ENCODE measurements at regions not wholly inside any gene's neighbourhood (a gene's known extent, or its start where the extent isn't known, plus 50 kb on each side); places are given as distances from the start of the nearest gene placed in this dataset.
"Not testable (repeated sequence)": the region's sequence is repeated elsewhere in the genome, so short reads cannot be mapped to it uniquely, and the experiment has no call there.

DNA sequence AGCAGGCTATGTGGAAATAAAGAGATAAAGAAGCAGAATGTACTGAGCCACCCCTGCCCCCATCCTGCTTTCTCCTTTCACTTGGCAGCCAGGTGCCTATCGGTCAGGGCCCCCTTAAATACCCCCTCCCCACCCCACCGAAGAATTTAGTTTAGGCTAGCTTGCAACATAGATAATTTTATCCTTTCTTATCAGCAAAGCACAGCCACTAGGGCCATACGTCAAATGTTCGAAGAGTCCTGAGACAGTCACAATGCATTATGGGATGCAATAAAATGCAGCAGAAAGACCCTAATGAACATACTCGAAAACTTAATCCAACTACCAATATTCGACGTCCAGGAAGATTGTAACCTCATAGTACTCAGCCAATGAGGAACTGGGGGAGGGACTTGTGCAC, 71.4 kb downstream of the ZNF195 start:
- DNase-seq (ENCODE audit: low spot score in 2 of 2); H3K4me3 ChIP-seq (ENCODE audit: low read depth, poor library complexity, severe bottlenecking); intact Hi-C loops (cut with DNase I; ENCODE audit: low total_unique reads): not testable (repeated sequence)
- 82% methylated on average over 3 of the region's 7 CpGs; no CpG with 5 or more reads in 1 of the 2 donors for WGBS, 2 donors

GRCh38 chr11:3301060-3301459, 68.8 kb upstream of the MRGPRE start:
- H3K4me3 ChIP-seq (ENCODE audit: low read depth, poor library complexity, severe bottlenecking); DNase-seq (ENCODE audit: low spot score in 2 of 2); intact Hi-C loops (cut with DNase I; ENCODE audit: low total_unique reads): not testable (repeated sequence)
- WGBS, 2 donors: no CpG with 5 or more reads among the region's 12 CpGs

GRCh38 chr11:3300579-3300978, 68.4 kb upstream of the MRGPRE start:
- H3K4me3 ChIP-seq (ENCODE audit: low read depth, poor library complexity, severe bottlenecking); DNase-seq (ENCODE audit: low spot score in 2 of 2); intact Hi-C loops (cut with DNase I; ENCODE audit: low total_unique reads): not testable (repeated sequence)
- WGBS, 2 donors: no CpG with 5 or more reads among the region's 14 CpGs

GRCh38 chr11:3297834-3298233, 65.6 kb upstream of the MRGPRE start:
- 90% methylated on average over 2 of the region's 5 CpGs for WGBS, 2 donors
- DNase-seq (ENCODE audit: low spot score in 2 of 2); intact Hi-C loops (cut with DNase I; ENCODE audit: low total_unique reads); H3K4me3 ChIP-seq (ENCODE audit: low read depth, poor library complexity, severe bottlenecking): not testable (repeated sequence)

DNA sequence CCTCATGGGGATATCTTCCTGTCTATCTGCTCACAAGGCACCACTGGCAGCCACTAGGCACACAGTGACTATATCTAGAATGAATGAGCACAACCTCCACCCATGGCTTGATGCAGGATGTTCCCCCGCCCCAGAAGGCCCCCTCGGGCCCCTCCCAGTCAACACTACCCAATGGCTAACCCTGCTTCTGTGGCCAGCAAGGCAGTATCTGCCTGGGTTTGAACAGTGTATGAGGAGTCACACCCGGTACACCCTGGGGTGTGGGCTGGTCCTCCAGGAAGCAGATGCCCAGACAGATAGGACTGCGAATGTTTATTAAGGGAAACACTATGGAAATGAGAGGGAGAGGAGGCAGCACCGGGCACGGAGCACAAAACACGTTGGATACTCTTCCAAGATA, 58.3 kb upstream of the MRGPRE start:
- H3K4me3 ChIP-seq (ENCODE audit: low read depth, poor library complexity, severe bottlenecking); intact Hi-C loops (cut with DNase I; ENCODE audit: low total_unique reads): not testable (repeated sequence)
- peak in 1 of 2 donors; percentile 43 for DNase-seq (ENCODE audit: low spot score in 2 of 2)
- no CpG with 5 or more reads among the region's 7 CpGs for WGBS, 2 donors

DNA sequence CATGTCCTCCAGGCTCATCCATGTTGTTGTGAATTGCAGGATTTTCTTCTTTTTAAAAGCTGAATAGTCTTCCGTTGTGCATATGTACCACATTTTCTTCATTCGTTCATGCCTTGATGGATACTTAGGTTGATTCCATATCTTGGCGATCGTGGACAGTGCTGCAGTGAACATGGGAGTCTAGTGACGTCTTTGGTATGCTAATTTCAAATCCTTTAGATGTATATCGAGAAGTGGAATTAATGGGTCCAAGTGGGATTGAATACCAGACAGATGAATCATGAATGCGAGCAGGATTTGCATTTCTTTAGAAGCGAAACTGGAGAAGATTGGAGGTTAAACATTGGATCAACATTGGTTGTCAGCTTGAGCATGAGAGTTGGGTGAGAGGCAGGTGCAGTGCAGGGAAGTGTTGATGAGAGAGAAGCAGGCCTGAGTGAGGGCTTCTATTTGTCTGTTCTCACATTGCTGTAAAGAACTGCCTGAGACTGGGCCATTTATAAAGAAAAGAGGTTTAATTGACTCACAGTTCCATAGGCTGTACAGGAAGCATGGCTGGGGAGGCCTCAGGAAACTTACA, 55.2 kb upstream of the MRGPRE start:
- DNase-seq (ENCODE audit: low spot score in 2 of 2); H3K4me3 ChIP-seq (ENCODE audit: low read depth, poor library complexity, severe bottlenecking); intact Hi-C loops (cut with DNase I; ENCODE audit: low total_unique reads): not testable (repeated sequence)
- no CpG with 5 or more reads among the region's 8 CpGs for WGBS, 2 donors

DNA sequence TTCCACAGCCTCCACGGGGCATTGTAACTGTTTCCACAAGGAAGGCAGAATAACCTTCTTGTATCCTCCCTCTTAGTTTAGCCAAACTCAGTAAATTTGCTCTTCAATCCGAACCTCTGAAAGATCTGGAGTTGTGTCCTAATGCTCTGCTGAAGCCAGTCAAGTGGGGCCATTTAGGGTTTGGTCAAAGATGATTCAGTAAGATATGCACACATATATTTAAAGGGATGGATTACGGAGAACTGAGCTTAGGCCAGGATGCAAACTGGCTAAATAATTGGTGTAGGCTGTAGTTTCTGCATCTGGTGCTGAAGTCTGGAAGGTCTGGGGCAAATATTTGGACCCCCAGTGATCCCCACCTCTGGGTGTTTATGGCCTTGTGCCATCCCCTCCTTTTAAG, 53.0 kb upstream of the MRGPRE start:
- WGBS, 2 donors: no CpG with 5 or more reads among the region's 3 CpGs
- DNase-seq (ENCODE audit: low spot score in 2 of 2); intact Hi-C loops (cut with DNase I; ENCODE audit: low total_unique reads); H3K4me3 ChIP-seq (ENCODE audit: low read depth, poor library complexity, severe bottlenecking): not testable (repeated sequence)

DNA sequence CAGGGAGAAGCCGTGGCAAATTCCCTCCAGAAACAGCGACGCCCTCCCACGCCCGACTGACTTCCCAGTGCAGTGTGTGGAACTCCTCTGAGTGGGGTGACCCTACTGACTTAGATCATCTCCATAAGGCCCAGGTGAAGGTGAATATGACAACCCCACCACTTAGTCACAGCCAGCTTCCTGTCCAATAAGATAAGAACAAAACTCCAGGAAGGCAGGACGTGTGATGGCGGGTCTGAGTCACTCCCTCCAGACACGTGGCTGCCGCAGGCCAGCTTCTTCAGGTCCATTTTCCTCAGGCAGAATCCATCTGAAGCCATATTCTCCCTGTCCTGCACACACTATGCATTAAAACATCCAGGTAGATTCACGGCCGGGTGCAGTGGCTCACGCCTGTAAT, 52.0 kb upstream of the MRGPRE start:
- intact Hi-C loops (cut with DNase I; ENCODE audit: low total_unique reads); H3K4me3 ChIP-seq (ENCODE audit: low read depth, poor library complexity, severe bottlenecking); DNase-seq (ENCODE audit: low spot score in 2 of 2): not testable (repeated sequence)
- WGBS, 2 donors: no CpG with 5 or more reads among the region's 12 CpGs

DNA sequence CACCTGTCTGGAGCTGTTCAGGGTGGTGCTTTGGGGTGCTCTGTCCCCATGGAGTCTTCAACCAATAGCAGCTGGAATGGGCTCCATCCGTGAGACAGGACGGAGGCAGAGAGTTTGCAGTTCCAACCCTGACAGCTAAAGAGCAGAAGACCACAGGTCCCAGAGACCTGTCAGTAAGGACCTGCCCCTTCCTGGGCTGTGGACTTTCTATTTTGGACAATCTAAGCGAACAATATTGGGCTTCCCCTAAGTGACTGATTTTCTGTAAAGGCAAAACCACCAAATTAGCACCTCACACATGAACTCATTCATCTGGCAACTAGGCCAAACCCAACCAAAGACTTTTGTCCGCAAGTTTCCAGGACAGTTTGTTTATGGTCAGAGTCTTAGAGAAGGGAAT, 50.5 kb upstream of the MRGPRE start:
- intact Hi-C loops (cut with DNase I; ENCODE audit: low total_unique reads); DNase-seq (ENCODE audit: low spot score in 2 of 2); H3K4me3 ChIP-seq (ENCODE audit: low read depth, poor library complexity, severe bottlenecking): not testable (repeated sequence)
- 100% methylated on average over 1 of the region's 4 CpGs for WGBS, 2 donors

All from lower leg skin (tissue), 3 donors.